Chondrocyte (in vitro differentiated cells): ENCODE measurements at regions not wholly inside any gene's neighbourhood (a gene's known extent, or its start where the extent isn't known, plus 50 kb on each side); places are given as distances from the start of the nearest gene placed in this dataset.

ENCODE experiments used
- DNase-seq: peaks from one replicate; pipeline ENCODE4 v3.0.0; 2021; ENCODE audit warnings: mixed read lengths, low spot score
- H3K27ac Mint-ChIP-seq: one replicate; pipeline ENCODE4 v1.8.0; 2021; ENCODE audit warnings: mild to moderate bottlenecking, moderate library complexity, mixed read lengths; ENCODE audit not compliant: unreplicated experiment
- H3K27me3 Mint-ChIP-seq: 2 replicates; pipeline ENCODE4 v1.8.0; 2021; ENCODE audit warnings: low read depth, mixed read lengths
- H3K36me3 Mint-ChIP-seq: 2 replicates; pipeline ENCODE4 v1.8.0; 2021; ENCODE audit warnings: low read depth, mixed read lengths
- H3K4me1 Mint-ChIP-seq: 2 replicates; pipeline ENCODE4 v1.8.0; 2021; ENCODE audit warnings: low read depth, mild to moderate bottlenecking, mixed read lengths
- H3K4me3 Mint-ChIP-seq: one replicate; pipeline ENCODE4 v1.8.0; 2021; ENCODE audit warnings: mild to moderate bottlenecking, moderate library complexity, mixed read lengths; ENCODE audit not compliant: unreplicated experiment
- H3K9me3 Mint-ChIP-seq: 2 replicates; pipeline ENCODE4 v1.8.0; 2021; ENCODE audit warnings: low read depth, mixed read lengths
- CTCF ChIP-seq: fragments of 200-600 bp; sonication (generic); IDR thresholded peaks from 2 replicates; pipeline ENCODE4 v1.5.0; 2021; ENCODE audit warnings: antibody characterized with exemption, mild to moderate bottlenecking, moderate library complexity

- Mint-ChIP-seq H3K9me3 (peaks cover 19% of the 10 kb centered on the region), H3K4me3 (no peak overlapping the region), H3K36me3 (peaks cover 8% of the 10 kb centered on the region), H3K4me1 (peaks cover 44% of the 10 kb centered on the region), H3K27me3 (no peaks in the 10 kb centered on the region), H3K27ac (no peak overlapping the region)
- no peak for TF ChIP-seq CTCF
- DNase-seq: no peak
Observed at GRCh38 chr2:200155652-200156051, 150.8 kb upstream of the SPATS2L start.

GRCh38 chr2:200156166-200156835 lies 150.2 kb upstream of the SPATS2L start:
- TF ChIP-seq CTCF: no peak
- peaks cover 14% of the 10 kb centered on the region for H3K9me3 Mint-ChIP-seq
- H3K27ac Mint-ChIP-seq: peak overlapping the region; percentile 68
- H3K4me3 Mint-ChIP-seq: peak overlapping the region; percentile 60
- peaks cover 44% of the 10 kb centered on the region for H3K4me1 Mint-ChIP-seq
- H3K27me3 Mint-ChIP-seq: no peaks in the 10 kb centered on the region
- peaks cover 4% of the 10 kb centered on the region for H3K36me3 Mint-ChIP-seq
- DNase-seq: no peak

DNA sequence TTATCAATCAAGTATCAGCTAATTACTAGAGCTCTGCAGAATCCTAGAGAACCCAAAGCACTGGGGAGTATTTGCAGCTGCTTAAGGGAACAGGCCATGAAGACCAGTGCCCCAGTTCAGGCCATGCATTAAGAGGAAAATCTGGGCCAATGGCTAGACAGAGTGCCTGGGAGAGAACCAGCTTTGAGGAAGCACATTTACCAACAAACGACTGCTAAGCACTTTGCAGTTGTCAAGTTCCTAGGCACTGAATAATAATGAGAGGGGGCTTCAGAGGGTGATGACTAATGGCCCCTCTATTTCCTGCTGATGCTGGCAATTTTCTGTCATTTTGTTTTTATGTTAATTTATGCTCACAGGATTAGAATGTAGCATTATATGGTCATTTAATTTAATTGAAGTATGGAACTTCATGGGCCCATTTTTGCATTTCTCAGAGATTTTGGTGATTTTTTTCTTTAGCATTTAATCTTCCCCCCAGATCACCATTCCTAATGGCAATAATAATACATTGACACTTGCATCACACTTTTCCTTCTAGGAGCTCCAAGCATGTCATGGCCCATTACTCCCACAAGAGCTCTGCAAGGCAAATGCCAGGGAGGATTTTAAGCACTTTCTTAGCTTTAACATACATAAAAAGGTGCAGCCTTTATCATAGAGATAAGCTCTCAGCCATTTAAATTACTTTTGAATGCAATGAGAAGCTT lies 147.7 kb upstream of the SPATS2L start:
- no peak overlapping the region for H3K27ac Mint-ChIP-seq
- peaks cover 44% of the 10 kb centered on the region for H3K4me1 Mint-ChIP-seq
- DNase-seq: no peak
- H3K36me3 Mint-ChIP-seq: no peaks in the 10 kb centered on the region
- H3K27me3 Mint-ChIP-seq: no peaks in the 10 kb centered on the region
- no peak for TF ChIP-seq CTCF
- no peak overlapping the region for H3K4me3 Mint-ChIP-seq
- H3K9me3 Mint-ChIP-seq: no peaks in the 10 kb centered on the region

DNA sequence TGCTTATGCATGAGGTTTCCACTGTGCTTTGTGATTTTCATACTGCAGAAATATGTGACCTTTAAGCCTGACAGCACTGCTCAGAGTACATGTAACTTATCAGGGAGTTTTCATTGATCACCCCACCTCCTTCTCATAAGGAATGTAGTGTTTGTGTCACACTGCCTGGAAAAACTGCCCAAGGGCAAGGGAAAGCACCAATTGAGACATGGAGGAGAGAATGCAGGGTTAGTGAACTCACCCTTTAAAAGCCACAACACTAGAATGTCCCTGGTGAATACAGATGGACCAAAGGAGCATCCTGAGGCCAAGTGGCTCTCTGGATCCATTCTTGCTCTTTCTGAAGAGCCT lies 147.2 kb upstream of the SPATS2L start:
- H3K36me3 Mint-ChIP-seq: no peaks in the 10 kb centered on the region
- H3K27me3 Mint-ChIP-seq: no peaks in the 10 kb centered on the region
- no peak for TF ChIP-seq CTCF
- no peak overlapping the region for H3K4me3 Mint-ChIP-seq
- DNase-seq: no peak
- no peaks in the 10 kb centered on the region for H3K9me3 Mint-ChIP-seq
- no peak overlapping the region for H3K27ac Mint-ChIP-seq
- peaks cover 44% of the 10 kb centered on the region for H3K4me1 Mint-ChIP-seq

DNA sequence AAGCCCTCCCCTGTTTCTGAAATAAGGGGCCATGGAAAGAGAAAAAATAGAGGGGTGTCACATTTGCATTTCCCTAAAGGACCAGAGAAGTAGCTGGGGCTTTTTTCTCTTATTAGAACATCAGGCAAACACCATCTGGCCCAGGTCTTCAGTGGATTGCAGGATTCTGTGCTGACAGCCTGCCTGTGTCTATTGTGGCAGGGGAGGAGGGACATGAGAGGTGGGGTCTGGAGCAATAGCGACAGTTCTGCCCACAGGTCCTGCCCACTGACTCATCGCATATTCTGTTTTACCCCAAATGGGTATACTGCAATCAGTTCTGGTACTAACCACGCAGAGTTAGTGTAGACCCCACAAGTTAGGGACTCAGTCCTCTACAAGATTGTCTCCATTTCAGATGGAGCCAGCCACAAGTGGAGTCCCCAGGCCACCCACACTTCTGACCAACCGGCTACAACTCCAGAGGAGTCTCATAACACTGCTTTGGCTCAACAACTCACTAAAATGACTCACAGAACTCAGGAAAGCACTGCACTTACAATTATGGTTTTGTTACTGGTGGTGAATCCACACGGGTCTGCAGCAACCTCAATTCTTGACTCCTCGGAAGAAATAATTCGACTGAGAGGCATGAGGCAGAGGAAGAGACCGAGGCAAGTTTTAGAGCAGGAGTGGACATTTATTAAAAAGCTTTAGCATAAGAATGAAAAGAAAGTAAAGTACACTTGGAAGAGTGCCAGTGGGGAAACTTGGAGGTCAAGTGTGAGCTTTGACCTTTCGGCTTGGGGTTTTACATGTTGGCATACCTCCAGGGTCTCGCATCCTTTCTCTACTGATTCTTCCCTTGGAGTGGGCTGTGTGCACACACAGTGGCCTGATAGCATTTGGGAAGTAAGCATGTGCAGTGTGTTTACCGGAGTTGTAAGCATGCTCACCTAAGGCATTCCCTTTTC lies 146.4 kb upstream of the SPATS2L start:
- Mint-ChIP-seq H3K4me1 (peaks cover 40% of the 10 kb centered on the region), H3K9me3 (no peaks in the 10 kb centered on the region), H3K27ac (peak overlapping the region; percentile 73), H3K27me3 (no peaks in the 10 kb centered on the region), H3K4me3 (no peak overlapping the region), H3K36me3 (no peaks in the 10 kb centered on the region)
- no peak for TF ChIP-seq CTCF
- no peak for DNase-seq
